SU-DHL-6 (cell line): ENCODE measurements at regions not wholly inside any gene's neighbourhood (a gene's known extent, or its start where the extent isn't known, plus 50 kb on each side); places are given as distances from the start of the nearest gene placed in this dataset.

Source experiments
- H2AFZ ChIP-seq: fragments of 200-600 bp; sonication (generic); 2 replicates; pipeline ENCODE4 v1.6.1; 2014; ENCODE audit warnings: low read depth, mild to moderate bottlenecking, moderate library complexity, mixed read lengths, antibody characterized with exemption, low read length; ENCODE audit not compliant: severe bottlenecking
- H3F3A ChIP-seq: fragments of 200-600 bp; shearing (Covaris generic); 2 replicates; pipeline ENCODE4 v1.6.0; 2016; ENCODE audit warnings: antibody characterized with exemption, mild to moderate bottlenecking; ENCODE audit not compliant: insufficient read depth
- H3K27ac ChIP-seq: fragments of 200-600 bp; sonication (generic); 2 replicates; pipeline ENCODE4 v1.5.1; 2016; ENCODE audit warnings: low read depth, mild to moderate bottlenecking, low read length, moderate library complexity, mixed read lengths
- H3K27me3 ChIP-seq: fragments of 200-600 bp; sonication (generic), shearing (Covaris generic); 2 replicates; pipeline ENCODE4 v1.6.0; 2014; ENCODE audit warnings: mild to moderate bottlenecking, low read length
- H3K36me3 ChIP-seq: fragments of 200-600 bp; sonication (generic); 2 replicates; pipeline ENCODE4 v1.6.1; 2014; ENCODE audit warnings: mild to moderate bottlenecking, low read length, mixed read lengths
- H3K4me2 ChIP-seq: fragments of 300-600, 200-600 bp; shearing (Covaris generic), sonication (generic); 2 replicates; pipeline ENCODE4 v1.6.0; 2014; ENCODE audit warnings: low read length, low read depth, mild to moderate bottlenecking; ENCODE audit not compliant: poor library complexity, severe bottlenecking
- H3K4me3 ChIP-seq: fragments of 200-600 bp; sonication (generic); 2 replicates; pipeline ENCODE4 v1.5.1; 2014; ENCODE audit warnings: antibody characterized with exemption, low read length, mild to moderate bottlenecking, mixed read lengths; ENCODE audit not compliant: insufficient read depth, poor library complexity, severe bottlenecking
- H3K79me2 ChIP-seq: fragments of 200-600 bp; sonication (generic); 2 replicates; pipeline ENCODE4 v1.6.1; 2014; ENCODE audit warnings: mild to moderate bottlenecking, low read length, moderate library complexity; ENCODE audit not compliant: insufficient read depth
- H3K9ac ChIP-seq: fragments of 200-600 bp; sonication (generic); 2 replicates; pipeline ENCODE4 v1.7.0; 2014; ENCODE audit warnings: mild to moderate bottlenecking, low read length
- H3K9me2 ChIP-seq: fragments of 200-600 bp; sonication (generic); replicated peaks from 2 replicates; pipeline ENCODE4 v1.6.1; 2014; ENCODE audit warnings: low read length; ENCODE audit not compliant: insufficient read depth
- H3K9me3 ChIP-seq: fragments of 200-600 bp; sonication (generic); 2 replicates; pipeline ENCODE4 v1.6.1; 2014; ENCODE audit warnings: low read length, mixed read lengths; ENCODE audit not compliant: insufficient read depth
- H4K20me1 ChIP-seq: fragments of 200-600 bp; sonication (generic); 2 replicates; pipeline ENCODE4 v1.6.1; 2014; ENCODE audit warnings: low read depth, mild to moderate bottlenecking, antibody characterized with exemption, low read length, moderate library complexity, mixed read lengths
- CTCF ChIP-seq: fragments of 200-600 bp; sonication (generic); IDR thresholded peaks from one replicate; pipeline ENCODE4 v1.5.1; 2017; ENCODE audit warnings: antibody characterized with exemption, mild to moderate bottlenecking, low read length, moderate library complexity; ENCODE audit not compliant: insufficient read depth, poor library complexity, severe bottlenecking
- EZH2phosphoT487 ChIP-seq: fragments of 200-600 bp; sonication (generic), shearing (Covaris generic); conservative IDR thresholded peaks from 2 replicates; pipeline ENCODE4 v1.6.1; 2018; ENCODE audit warnings: mild to moderate bottlenecking, antibody characterized with exemption, low read length, moderate library complexity, mixed read lengths

DNA sequence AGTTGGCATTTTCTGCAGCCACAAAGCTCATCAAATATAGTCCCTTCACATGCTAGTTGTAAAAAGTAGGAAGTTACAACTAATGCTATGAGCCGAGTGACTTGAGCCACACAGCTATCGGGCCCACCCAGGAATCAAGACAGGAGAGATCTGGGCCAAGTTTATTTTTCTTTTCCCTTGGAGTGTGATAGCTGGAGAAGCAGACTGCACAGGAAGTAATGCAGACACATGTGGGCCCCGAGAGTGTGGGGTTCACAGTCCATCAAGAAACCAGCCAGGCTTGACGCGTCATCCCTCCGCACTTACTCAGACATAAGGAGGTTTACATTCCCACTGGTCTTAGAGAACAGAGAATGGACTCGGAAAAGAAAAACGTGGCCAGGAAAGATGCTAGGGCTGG lies 403.1 kb upstream of the CDH11 start:
- no peak overlapping the region for H3K4me2 ChIP-seq
- H3K9ac ChIP-seq, result no peak overlapping the region
- no peak overlapping the region for H3K27ac ChIP-seq
- no peaks in the 10 kb centered on the region for H3K9me2 ChIP-seq
- no peaks in the 10 kb centered on the region for H3K27me3 ChIP-seq
- H2AFZ ChIP-seq, result no peak overlapping the region
- H3K36me3 ChIP-seq, result no peaks in the 10 kb centered on the region
- H3K9me3 ChIP-seq, result no peaks in the 10 kb centered on the region
- no peak overlapping the region for H3K4me3 ChIP-seq
- no peaks in the 10 kb centered on the region for H3F3A ChIP-seq
- no peaks in the 10 kb centered on the region for H4K20me1 ChIP-seq
- TF ChIP-seq EZH2phosphoT487 (no peak), CTCF (no peak)
- no peaks in the 10 kb centered on the region for H3K79me2 ChIP-seq

DNA sequence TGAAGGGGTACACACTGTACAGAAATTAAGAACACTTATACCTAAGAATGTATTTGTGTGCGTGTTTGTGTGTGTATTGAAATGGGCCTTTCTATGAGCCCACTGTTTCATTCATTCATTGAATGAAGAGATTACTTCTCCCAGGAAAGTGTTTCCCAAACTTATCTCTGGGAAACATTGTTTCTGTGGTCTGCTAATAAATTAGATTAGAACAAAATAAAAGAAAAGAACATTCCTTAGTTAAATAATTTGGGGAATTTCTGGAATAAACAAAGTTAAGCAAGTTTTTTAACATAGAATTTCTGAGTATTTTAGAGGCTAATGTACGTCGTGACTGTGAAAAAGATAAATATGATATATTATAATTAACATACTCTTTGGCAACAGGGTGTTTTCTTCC lies 402.4 kb upstream of the CDH11 start:
- H3K27me3 ChIP-seq, result no peaks in the 10 kb centered on the region

GRCh38 chr16:65523283-65523944 lies 401.6 kb upstream of the CDH11 start:
- Histone ChIP-seq H3K27me3 (no peaks in the 10 kb centered on the region), H3K9me2 (no peaks in the 10 kb centered on the region), H3K9me3 (no peaks in the 10 kb centered on the region), H3K9ac (no peak overlapping the region), H3K79me2 (no peaks in the 10 kb centered on the region), H2AFZ (no peak overlapping the region), H4K20me1 (no peaks in the 10 kb centered on the region), H3K27ac (no peak overlapping the region), H3F3A (no peaks in the 10 kb centered on the region), H3K4me3 (no peak overlapping the region), H3K36me3 (no peaks in the 10 kb centered on the region), H3K4me2 (no peak overlapping the region)
- no peak for TF ChIP-seq CTCF
- no peak for TF ChIP-seq EZH2phosphoT487

More for the DNA sequence above, 402.4 kb upstream of the CDH11 start:
- H3F3A ChIP-seq, result no peaks in the 10 kb centered on the region
- no peaks in the 10 kb centered on the region for H3K9me2 ChIP-seq
- H3K4me3 ChIP-seq, result no peak overlapping the region
- no peak overlapping the region for H2AFZ ChIP-seq
- H3K9me3 ChIP-seq, result no peaks in the 10 kb centered on the region
- TF ChIP-seq CTCF, result no peak
- no peak for TF ChIP-seq EZH2phosphoT487
- H3K36me3 ChIP-seq, result no peaks in the 10 kb centered on the region
- H3K4me2 ChIP-seq, result no peak overlapping the region
- H3K27ac ChIP-seq, result no peak overlapping the region
- H4K20me1 ChIP-seq, result no peaks in the 10 kb centered on the region
- H3K9ac ChIP-seq, result no peak overlapping the region
- no peaks in the 10 kb centered on the region for H3K79me2 ChIP-seq
